Chondrocyte (in vitro differentiated cells): ENCODE measurements at regions not wholly inside any gene's neighbourhood (a gene's known extent, or its start where the extent isn't known, plus 50 kb on each side); places are given as distances from the start of the nearest gene placed in this dataset.

ENCODE experiments used
- DNase-seq: peaks from one replicate; pipeline ENCODE4 v3.0.0; 2021; ENCODE audit warnings: mixed read lengths, low spot score
- H3K27ac Mint-ChIP-seq: one replicate; pipeline ENCODE4 v1.8.0; 2021; ENCODE audit warnings: mild to moderate bottlenecking, moderate library complexity, mixed read lengths; ENCODE audit not compliant: unreplicated experiment
- H3K27me3 Mint-ChIP-seq: 2 replicates; pipeline ENCODE4 v1.8.0; 2021; ENCODE audit warnings: low read depth, mixed read lengths
- H3K36me3 Mint-ChIP-seq: 2 replicates; pipeline ENCODE4 v1.8.0; 2021; ENCODE audit warnings: low read depth, mixed read lengths
- H3K4me1 Mint-ChIP-seq: 2 replicates; pipeline ENCODE4 v1.8.0; 2021; ENCODE audit warnings: low read depth, mild to moderate bottlenecking, mixed read lengths
- H3K4me3 Mint-ChIP-seq: one replicate; pipeline ENCODE4 v1.8.0; 2021; ENCODE audit warnings: mild to moderate bottlenecking, moderate library complexity, mixed read lengths; ENCODE audit not compliant: unreplicated experiment
- H3K9me3 Mint-ChIP-seq: 2 replicates; pipeline ENCODE4 v1.8.0; 2021; ENCODE audit warnings: low read depth, mixed read lengths
- TF ChIP-seq, protein P1 (sequence below): fragments of 200-600 bp; sonication (generic); IDR thresholded peaks from 2 replicates; pipeline ENCODE4 v1.5.0; 2021; ENCODE audit warnings: antibody characterized with exemption, mild to moderate bottlenecking, moderate library complexity

DNA sequence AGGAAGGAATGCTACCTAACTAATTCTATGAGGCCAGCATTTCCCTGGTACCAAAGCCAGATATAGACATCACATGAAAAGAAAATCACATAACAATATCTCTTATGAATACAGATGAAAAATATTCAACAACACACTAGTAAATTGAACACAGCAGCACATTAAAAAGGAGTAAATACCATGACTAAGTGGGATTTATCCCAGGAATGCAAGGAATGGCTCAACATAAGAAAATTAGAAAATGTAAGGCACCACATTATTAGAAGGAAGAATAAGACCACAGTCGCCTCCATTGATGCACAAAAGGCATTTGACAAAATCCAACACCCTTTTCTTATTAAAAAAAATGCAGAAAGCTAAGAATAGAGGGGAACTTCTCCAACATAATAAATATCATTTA, 133.9 kb downstream of the TTC32 start:
- no peak for DNase-seq
- Mint-ChIP-seq H3K4me1 (peaks cover 21% of the 10 kb centered on the region), H3K36me3 (no peaks in the 10 kb centered on the region), H3K9me3 (peaks cover 3% of the 10 kb centered on the region), H3K4me3 (no peak overlapping the region), H3K27ac (no peak overlapping the region), H3K27me3 (no peaks in the 10 kb centered on the region)
- TF ChIP-seq, protein P1, sequence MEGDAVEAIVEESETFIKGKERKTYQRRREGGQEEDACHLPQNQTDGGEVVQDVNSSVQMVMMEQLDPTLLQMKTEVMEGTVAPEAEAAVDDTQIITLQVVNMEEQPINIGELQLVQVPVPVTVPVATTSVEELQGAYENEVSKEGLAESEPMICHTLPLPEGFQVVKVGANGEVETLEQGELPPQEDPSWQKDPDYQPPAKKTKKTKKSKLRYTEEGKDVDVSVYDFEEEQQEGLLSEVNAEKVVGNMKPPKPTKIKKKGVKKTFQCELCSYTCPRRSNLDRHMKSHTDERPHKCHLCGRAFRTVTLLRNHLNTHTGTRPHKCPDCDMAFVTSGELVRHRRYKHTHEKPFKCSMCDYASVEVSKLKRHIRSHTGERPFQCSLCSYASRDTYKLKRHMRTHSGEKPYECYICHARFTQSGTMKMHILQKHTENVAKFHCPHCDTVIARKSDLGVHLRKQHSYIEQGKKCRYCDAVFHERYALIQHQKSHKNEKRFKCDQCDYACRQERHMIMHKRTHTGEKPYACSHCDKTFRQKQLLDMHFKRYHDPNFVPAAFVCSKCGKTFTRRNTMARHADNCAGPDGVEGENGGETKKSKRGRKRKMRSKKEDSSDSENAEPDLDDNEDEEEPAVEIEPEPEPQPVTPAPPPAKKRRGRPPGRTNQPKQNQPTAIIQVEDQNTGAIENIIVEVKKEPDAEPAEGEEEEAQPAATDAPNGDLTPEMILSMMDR = no peak

DNA sequence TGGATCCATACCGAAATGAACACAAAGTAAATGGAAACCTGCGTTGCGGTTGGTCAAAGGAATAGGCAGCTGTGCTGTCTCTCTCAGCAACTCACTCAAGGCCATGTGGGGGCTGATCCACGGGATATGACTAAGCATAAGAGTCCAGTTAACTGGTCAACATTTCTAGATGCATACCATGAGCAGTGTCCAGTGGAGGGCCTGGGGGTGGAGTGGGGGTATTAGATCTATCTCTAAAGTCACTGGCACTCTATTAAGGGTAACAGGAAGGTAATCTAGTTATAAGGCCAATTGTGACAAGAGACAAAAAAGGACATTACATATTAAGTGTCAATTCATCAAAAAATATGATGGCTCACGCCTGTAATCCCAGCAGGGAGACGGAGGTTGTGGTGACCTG, 136.8 kb downstream of the TTC32 start:
- Mint-ChIP-seq H3K27me3 (no peaks in the 10 kb centered on the region), H3K27ac (no peak overlapping the region), H3K9me3 (peaks cover 3% of the 10 kb centered on the region), H3K4me3 (no peak overlapping the region), H3K4me1 (peaks cover 25% of the 10 kb centered on the region), H3K36me3 (no peaks in the 10 kb centered on the region)
- TF ChIP-seq, protein P1 = no peak
- DNase-seq = no peak

DNA sequence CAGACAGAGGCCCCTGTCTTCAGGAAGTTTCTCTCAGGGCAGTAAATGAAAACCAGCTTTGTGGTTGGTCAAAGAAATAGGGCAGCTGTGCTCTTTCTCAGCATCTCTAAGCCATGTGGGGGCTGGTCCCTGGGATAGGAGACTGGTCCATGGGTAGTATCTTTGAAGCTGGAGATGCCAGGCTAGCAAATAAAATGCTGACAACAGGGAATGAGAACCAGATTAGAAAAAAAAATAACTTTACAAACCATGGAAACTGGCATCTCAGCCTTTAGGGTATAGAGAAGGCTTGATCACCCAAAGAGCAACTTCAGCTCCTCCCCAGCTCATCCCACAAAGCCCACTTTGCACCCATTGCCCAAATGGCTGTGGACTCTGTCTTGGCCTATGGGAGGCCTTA, 138.1 kb downstream of the TTC32 start:
- Mint-ChIP-seq H3K4me3 (no peak overlapping the region), H3K9me3 (no peaks in the 10 kb centered on the region), H3K4me1 (peaks cover 24% of the 10 kb centered on the region), H3K27me3 (no peaks in the 10 kb centered on the region), H3K27ac (no peak overlapping the region), H3K36me3 (no peaks in the 10 kb centered on the region)
- TF ChIP-seq, protein P1 = no peak
- no peak for DNase-seq

DNA sequence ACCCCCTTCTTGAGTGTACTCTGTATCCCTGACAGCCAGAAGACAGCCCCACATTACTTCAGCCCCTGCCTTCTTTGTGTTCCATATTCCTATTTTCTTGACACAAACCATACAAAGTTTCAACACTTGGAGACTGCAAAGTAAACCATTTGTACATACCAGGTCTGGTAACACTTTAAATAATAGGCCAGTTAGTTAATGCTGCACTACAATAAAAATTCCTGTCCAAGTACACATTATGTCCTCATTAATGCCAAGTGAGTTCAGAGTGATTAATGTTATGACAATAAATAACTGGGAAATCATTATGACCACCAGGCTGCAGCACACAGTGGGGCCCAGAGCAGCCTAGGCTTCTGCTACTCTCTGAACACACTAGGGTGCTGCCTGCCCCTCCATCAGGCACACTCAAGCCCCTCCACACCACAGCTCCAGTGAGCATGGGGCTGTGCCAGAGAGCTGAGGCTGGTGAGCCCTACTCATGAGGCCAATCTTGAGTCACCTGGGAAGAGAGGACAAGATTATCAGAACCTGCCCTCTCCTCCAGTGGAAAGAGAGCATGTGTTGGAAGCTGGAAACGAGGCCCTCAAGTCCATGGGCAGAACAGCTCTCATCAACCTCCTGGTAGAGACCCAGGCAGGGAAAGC, 138.7 kb downstream of the TTC32 start:
- Mint-ChIP-seq H3K36me3 (no peaks in the 10 kb centered on the region), H3K4me1 (peaks cover 24% of the 10 kb centered on the region), H3K9me3 (no peaks in the 10 kb centered on the region), H3K4me3 (no peak overlapping the region), H3K27ac (no peak overlapping the region), H3K27me3 (no peaks in the 10 kb centered on the region)
- no peak for DNase-seq
- TF ChIP-seq, protein P1 = no peak

DNA sequence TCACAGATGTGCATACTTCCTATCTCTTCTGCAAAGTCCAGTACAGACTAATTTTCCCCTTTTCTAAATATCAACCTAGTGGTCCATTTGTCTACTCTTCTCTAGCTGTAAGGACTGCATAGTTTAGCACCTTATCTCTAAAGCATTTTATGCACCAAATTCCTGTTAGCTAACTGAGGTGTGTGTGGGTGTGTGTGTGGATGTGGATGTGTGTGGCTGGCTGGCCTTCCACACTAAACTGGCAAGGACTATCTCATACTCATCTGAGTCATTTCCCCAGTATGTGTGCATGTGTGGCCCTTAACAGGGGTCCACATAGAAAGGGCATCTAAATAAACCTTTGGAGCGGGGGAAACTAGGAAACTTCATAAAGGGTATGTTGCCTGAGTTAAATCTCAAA, 139.6 kb downstream of the TTC32 start:
- no peaks in the 10 kb centered on the region for H3K9me3 Mint-ChIP-seq
- no peaks in the 10 kb centered on the region for H3K36me3 Mint-ChIP-seq
- DNase-seq = no peak
- peaks cover 20% of the 10 kb centered on the region for H3K4me1 Mint-ChIP-seq
- TF ChIP-seq, protein P1 = no peak
- no peak overlapping the region for H3K4me3 Mint-ChIP-seq
- no peaks in the 10 kb centered on the region for H3K27me3 Mint-ChIP-seq
- no peak overlapping the region for H3K27ac Mint-ChIP-seq
